ENCODE measurements at regions not wholly inside any gene's neighbourhood (a gene's known extent, or its start where the extent isn't known, plus 50 kb on each side); places are given as distances from the start of the nearest gene placed in this dataset.

- TF ChIP-seq POLR2AphosphoS5 (IDR thresholded peaks at IDR 0.05; ENCODE audit: low read depth, low read length) (no peak), TAF1 (IDR thresholded peaks at IDR 0.05; ENCODE audit: borderline replicate concordance, low read depth, low read length) (no peak)
Measured at GRCh38 chr18:44290366-44290977, 390.2 kb upstream of the SETBP1 start.
